C1 segment of cervical spinal cord (tissue), 14 donors: ENCODE measurements at regions not wholly inside any gene's neighbourhood (a gene's known extent, or its start where the extent isn't known, plus 50 kb on each side); places are given as distances from the start of the nearest gene placed in this dataset.

Source experiments
- DNase-seq, 14 donors: peaks; one replicate each; lab custom pipeline; 2025; lab: John Stamatoyannopoulos, UW

DNA sequence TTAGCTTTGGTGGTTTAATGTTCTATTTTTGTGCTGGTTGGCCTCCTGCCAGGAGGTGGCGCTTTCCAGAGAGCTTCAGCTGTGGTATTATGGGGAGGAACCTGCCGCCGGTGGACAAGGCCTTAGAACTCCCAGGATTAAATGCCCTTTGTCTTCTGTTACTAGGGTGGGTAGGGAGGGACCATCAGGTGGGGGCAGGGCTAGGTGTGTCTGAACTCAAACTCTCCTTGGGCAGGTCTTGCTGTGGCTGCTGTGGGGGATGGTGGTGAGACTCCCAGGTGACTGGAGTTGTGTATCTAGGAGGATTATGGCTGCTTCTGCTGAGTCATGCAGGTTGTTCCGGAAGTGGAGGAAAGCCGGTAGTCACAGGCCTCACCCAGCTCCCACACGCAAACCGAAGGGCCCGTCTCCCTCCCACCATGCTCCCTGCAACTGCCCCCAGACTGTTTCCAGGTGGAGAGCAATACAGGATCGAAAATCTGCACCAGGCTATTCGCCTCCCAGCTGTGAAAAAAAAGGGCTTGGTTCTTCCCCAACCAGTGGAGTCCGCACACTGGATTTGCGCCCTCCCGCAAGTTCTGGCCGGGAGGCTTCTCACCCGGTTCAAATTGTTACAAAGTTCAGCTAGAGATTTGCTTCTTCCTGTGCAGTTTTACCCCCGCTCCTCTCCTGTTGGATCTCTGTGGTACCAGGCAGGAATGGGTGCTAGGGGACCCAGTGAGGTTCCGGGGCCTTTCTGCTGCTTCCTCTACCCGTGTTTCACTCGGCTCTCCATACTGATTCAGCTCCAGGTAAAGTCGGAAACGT, 220.5 kb downstream of the CENPF start:
- no peak for DNase-seq

DNA sequence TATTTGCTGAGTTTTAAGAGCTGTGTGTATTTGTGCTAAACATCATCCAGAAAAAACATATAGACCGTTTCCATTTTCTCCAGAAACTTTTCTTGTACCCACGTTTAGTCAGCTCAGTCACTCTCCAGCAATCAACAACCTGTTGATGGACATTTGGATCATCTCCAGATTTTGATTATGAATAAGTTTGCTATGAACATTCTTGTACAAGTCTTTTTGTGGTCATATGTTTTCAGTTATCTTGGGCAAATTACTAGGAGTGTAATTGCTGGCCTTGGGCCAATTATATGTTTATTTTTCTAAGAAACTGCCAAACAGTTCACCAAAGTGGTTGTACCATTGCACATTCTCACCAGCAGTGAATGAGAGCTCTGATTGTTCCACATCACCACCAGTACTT, 221.8 kb downstream of the CENPF start:
- DNase-seq = no peak

DNA sequence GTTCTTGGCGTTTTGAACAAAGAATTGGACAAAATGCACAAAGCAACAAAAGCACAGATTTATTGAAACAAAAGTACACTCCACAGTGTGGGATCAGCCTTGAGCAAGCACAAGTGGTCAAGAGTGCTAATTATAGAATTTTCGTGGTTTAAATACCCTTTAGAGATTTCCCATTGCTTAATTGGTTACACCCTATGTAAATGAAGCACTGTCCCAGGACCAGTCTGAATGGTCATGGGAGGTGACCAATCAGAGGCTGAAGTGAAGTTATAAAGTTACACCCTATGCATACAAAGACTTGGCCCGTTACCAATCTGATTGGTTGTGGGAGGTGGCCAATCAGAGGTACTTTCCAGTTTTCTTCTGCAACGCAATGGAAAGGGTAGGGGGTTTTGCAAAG, 223.6 kb downstream of the CENPF start:
- no peak for DNase-seq

DNA sequence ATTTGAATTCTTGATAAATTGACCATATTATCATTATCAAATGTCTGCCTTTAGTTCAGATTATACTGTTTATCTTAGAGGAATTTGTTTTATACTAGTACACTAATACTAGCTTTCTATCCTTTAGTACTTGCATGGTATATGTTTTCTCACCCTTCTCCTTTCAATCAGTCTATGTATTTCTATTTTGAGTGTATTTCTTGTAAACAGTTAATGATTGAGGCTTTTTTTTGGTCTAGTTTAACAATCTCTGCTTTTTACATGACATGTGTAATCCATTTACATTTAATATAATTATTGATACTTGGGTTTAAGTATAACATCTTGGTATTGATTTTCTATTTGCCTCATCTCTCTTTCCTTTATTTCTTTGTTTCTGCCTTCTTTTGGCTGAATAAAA, 224.9 kb downstream of the CENPF start:
- DNase-seq = no peak

DNA sequence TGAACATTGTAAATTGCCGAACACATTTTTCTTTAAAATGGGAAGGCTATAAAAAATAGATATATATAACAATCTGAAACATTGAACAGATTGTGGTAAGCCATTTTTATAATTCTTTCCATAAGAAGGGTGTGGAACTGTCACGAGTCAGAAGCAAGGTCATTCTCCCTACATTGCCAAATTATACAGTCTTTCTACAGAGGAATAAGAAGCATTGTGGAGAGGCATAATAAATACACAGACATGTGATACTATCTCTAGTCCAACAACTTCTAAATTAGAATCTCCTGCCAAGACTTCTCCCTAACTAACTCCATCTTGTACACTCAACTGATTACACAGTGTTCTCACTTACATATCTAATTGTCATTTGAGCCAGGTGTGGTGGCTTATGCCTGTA, 227.9 kb downstream of the CENPF start:
- DNase-seq = no peak

DNA sequence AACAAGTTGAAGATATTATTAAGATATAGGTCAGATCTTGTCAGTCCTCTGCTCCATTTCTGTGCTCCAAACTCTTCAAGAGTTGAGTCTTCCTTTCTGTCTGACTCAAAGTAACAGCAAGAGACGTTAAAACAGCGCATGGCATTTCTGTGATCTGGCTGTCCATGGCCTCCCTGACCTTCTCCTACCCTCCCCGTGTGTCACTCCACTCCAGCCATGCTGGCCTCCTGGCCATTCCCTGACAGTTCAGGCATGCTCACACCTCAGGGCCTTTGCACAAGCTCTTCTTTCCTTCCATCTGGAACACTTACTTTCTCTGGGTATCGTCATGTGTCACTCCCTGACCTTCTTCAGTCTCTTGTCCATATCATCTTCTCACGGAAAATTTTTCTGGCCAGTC, 229.0 kb downstream of the CENPF start:
- DNase-seq = no peak

DNA sequence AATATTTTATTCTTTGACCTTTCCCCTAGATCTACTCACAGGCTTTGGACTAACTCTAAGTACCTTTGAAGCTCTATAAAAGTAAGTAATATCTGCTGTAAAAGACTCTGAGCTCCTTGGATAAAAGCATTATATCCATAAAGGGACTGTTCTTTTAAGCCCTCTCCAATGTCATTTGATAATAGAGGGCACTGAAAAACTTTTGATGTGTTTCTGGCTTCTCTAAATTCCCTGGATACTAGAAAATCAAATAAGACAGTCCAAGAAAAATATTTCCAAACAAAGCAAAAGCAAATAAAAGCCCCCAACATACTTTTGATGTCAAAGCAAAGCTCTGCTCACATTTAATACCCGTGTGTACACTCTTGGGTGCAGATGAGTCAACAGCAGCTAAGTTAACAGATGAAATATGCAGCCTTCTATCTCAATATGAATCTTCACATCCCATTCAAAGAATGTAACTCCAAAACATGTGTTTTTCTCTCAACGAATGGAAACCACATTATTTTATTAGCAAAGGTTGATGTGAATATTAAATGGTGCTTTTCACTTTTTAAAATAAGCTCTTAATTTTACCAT, 230.3 kb downstream of the CENPF start:
- DNase-seq = no peak

DNA sequence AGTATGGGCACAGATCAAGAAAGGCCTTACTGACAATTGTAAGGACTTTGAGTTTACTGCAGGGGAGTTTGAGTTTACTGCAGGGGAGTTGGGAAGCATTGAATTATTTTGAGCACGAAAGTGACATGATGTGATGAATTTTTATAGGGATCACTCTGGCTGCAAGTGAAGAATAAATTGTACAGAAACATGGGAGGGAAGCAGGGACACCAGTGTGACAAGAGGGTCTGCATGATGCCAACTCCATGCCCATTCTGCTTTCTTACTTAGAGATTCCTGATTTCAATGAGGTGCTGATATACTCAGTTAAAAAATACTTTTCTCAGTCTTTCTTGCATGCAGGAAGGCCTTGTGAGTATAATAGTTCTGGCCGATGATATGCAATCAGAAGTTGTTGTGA, 234.4 kb downstream of the CENPF start:
- DNase-seq = no peak

DNA sequence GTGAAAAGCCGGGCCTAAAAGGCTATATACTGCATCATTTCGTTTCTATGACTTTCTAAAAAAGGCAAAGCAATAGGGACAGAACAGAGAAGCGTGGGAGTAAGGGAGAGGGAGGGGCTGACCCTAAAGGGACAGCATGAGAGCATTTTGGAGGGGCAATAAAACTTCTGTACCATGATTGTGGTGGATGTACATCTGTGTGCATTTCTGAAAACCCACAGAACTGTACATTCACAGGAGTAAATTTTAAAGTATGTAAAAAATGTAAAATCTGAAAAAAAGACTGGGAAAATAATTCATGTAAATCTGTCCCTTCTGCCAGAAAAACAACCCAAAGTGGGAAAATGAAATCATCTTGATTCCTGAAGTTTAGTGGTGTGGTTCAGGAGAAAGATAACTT, 235.4 kb downstream of the CENPF start:
- no peak for DNase-seq

DNA sequence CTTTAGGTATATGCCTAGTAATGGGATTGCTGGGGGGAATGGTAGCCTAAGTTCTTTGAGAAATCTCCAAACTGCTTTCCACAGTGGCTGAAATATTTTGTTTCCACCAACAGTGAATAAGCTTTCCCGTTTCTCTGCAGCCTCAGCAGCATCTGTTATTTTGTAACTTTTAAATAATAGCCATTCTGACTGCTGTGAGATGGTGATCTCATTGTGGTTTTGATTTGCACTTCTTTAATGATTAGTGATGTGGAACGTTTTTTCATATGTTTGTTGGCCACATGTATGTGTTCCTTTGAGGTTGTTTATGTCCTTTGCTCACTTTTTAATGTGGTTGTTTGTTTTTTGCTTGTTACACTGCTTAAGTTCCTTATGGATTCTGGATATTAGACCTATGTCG, 237.4 kb downstream of the CENPF start:
- no peak for DNase-seq

DNA sequence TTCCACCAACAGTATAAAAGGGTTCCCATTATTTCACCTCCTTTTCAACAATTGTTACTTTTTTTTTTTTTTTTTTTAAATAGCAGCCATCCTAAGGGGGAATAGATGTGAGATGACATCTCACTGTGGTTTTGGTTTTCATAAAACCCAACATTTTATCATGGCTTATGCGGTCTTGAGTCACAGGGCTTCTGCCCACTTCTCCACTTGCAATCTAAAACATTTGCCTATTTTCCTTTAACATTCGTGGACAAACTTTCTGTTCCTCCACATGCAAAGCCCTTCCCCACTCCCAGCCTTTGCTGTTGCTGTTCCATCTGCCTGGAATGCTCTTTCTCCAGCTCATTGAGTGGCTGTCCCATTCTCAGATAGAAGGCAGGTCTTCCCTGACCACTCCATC, 239.7 kb upstream of the KCNK2 start:
- no peak for DNase-seq

DNA sequence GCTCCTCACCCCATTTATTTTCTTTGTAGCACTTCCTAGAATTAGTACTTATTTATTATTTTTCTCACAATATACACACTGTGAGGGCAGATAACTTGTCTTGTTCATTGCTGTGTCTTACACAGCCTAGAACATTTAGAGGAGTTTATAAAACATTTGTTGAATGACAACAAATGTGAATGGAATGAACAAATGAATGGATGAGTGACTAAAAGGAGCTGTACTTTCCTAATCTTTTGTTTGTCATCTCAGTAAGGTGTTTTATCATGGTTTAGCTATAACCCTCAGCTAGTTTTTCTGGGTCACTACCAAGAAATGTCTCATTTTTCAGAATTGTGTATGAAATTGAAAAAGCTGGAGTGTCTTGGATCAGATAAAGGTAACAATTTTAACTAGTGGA, 239.3 kb upstream of the KCNK2 start:
- no peak for DNase-seq

DNA sequence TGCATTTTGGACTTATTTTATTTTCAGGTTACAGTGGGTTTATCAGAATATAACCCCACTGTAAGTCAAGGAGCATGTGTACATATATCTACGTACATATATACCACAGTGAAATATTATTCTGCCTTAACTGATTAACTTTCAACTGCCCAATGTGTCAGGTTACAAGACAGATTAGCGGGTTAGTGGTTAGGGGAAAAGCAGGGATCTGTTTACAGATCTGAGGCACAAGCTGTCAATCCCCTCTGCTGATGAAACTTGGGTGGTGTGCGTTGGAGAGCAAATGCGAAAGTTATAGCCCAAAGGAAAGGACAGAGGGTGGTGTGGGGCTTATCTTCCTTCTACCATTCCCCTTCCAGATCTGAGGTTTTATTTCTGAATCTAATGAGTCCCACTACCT, 238.2 kb upstream of the KCNK2 start:
- DNase-seq = no peak

DNA sequence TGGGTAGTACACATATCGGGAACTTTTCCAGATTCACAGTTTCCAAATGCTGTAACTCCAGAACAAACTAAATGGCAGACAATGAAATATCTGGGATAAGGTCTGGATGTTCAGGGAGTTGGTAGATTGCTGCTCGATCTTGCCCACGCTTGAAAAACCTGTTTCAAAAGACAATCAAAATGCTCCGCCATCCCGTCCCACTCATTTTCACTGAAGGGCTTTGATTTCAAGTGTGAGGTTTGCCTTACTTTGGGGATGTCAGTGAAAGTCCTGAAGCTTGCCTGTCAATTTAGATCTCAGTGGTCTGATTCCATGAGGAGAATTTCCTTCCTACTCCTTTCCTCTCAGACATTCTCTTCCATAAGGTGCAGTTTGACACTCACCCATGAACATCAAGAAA, 236.3 kb upstream of the KCNK2 start:
- no peak for DNase-seq

DNA sequence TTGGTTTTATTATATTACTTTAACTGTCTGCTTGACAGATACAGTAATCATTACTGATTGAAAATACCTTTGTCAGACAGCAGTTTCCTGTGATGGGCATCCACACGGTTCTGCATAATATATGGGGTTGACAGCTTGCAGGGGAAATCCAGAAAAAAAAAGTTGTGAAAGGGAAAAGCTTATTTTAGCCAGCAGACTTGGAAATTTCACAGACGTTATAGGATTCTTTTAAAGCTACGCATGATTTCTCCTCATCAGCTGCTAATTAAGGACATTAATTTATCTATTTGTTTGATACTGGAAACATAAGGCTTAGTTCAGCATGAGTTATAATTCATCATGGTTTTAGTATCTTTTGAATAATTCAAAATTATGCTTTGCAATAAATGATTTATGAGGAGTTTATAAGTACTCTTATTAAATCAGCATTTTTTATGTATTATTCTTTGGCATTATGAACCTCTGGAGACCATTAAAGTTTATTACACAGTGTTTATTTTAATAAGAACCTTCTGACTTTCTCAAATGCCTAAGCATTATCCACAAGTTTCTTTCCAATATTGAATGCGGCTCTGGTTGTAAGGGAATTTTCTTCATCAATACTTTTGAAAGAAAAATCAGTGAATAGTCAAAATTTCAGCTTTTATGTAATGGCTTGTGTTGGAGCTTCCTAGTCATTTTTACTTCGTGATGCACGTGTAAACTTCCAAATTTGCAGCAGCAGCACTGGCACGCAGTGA, 235.3 kb upstream of the KCNK2 start:
- no peak for DNase-seq

DNA sequence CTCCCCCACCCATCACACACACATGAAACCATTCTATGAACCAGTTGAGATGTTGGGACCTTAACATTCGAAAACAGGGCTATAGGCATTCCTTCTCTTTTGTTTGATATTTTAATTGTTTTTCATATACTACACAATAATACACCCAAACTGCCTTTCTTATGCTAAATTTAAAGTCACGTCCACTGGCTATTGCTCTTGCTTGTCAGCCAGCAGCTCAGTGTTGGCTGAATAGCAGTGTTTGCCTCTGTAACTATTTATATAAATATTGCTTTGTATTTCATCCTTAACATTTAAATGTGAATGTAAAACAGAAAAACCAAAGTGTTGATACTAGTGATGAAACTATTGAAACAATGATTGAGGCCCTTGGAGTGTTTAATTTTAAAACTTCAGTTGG, 234.4 kb upstream of the KCNK2 start:
- no peak for DNase-seq

DNA sequence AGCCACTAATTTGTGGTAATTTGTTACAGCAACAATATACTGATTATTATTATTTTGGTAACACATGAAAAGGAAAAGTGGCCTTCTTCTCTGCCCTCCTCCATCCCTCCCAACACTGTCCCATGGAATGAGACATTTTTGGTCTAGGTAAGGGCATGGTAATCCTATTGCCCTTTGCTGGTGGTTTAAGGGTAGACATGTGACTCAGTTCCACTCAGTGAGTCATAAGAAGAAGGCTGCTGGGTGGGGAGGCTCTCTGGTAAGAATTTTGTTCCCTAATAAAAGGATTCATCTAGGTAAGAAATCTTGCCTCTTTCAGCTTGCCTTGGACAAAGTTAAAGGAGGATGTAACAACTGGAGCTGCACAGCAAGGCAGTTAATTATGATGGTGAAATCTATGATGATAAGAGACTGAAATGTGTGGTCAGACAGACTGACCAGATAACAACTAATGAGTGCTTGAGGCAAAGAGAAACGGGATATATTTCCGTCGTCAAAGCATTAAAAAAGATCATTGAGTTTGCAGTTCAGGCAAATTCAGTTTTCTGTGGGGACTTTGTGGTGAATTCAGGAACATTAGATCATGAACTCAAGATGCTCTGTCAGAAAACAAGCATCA, 232.0 kb upstream of the KCNK2 start:
- no peak for DNase-seq

DNA sequence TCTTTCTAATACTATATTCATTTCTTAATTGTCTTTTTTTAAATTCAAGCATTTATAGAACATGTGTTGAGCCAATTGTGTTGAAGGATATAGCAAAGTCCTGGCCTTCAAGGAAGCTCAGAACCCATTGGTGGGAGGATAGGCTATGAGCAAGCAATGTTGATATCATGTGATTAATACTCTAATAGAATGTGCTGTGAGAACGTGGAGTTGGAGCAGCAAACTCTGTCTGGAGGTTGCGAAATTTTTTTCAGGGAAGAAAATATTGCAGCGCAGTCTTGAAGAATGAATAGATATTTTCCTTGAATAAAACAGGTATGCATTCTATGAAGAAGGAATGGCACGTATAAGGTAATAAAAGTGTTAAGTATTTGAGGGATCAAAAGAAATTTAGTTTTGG, 229.2 kb upstream of the KCNK2 start:
- DNase-seq = no peak

DNA sequence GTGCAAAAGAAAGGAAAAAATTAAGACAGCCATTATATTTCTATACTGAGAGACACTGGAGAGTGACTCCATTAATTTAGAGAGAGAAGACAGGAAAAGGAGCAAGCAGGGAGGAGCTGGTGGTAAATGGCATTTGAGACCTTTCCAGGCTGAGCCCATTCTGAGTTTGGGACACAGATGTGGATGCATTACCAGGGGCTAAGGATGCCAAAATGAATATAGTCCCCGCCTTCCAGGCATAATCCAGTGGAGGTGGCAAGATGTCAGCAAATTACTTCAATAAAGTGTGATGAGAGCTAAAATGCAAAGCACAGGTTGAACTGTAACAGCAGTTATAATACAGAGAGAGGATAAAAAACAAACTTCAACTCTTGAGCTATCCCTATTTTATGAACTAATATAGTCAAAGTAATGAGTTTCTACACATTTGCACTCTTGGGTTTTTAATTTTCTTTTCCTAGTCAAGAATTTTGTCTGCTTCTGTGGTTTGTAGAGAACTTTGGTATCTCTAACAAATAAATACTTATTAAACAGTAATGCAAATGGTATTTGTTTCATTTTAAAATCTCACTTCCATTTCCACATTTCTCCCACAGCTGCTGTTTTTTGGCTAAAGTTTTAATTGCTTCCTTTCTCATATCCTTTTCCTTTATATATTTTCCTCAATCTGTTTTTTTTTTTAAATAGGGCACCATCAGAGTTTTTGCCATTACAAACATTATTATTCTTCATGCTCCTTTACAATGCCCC, 228.2 kb upstream of the KCNK2 start:
- DNase-seq = no peak

DNA sequence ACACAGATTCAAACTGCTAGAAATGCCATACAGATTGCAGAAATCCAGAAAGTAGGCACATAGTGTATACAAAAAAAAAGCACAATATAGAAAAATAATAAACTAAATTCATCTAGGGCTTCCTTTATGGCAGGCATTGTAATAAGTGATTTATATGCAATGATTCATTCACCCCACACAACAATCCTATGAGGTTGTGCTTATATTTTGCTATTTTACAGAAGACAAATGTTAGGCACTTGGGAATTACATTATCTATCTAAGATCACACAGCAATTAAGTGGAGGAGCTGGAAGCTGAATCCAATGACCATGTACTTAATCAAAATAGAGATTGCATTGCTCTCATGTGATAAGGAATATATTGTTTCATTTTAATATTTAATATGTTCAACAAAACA, 225.7 kb upstream of the KCNK2 start:
- DNase-seq = no peak

DNA sequence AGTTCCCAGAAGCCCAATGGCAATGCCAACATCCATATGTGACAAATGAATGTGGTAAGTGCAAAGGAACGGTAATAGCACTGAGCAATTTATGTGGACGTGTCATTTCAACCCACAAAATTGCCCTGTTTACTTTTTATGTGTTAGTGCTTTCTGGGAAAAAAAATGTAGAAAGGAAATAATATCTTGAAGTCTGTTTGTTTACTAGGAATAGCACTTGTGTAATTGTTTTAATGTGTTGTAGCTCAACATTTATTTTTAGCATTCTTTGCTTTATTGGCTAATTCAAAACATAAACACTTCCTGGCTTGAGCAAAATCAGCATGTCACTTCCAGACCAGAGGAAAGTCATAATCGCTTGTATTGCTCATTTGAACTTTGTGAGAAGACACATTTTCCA, 224.8 kb upstream of the KCNK2 start:
- DNase-seq = no peak

DNA sequence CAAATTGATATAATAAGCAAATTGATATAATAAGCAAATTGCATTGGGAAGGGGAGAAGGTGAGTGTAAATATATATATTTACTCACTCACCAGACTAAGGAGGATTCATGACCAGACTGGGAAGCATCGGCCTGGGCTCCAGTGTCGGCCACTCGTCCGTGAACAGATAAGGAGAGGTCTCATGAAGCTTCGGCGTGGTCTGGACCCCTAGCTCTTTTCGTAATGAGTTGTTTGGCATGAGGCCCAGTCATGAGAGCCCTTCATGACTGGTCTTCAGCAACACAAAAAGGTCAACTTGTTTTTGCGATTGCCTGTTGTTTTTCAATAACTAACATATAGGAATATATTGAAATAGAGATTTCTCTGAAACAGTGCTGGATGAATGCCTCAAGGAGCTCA, 222.9 kb upstream of the KCNK2 start:
- DNase-seq = no peak
